Upper lobe of right lung (tissue), 1 donor: ENCODE measurements at regions not wholly inside any gene's neighbourhood (a gene's known extent, or its start where the extent isn't known, plus 50 kb on each side); places are given as distances from the start of the nearest gene placed in this dataset.

Experiments
- ATAC-seq: fragments of 200-7000 bp; cut with Tn5 transposase; one replicate; pipeline ENCODE4 v1.9.1; 2020; ENCODE audit warnings: mild to moderate bottlenecking, moderate library complexity
- DNase-seq: peaks from one replicate; pipeline ENCODE4 v3.0.0-alpha.2; 2020
- H3K27ac ChIP-seq: fragments of 200-600 bp; one replicate; pipeline ENCODE4 v1.8.0; 2022
- H3K27me3 ChIP-seq: fragments of 200-600 bp; one replicate; pipeline ENCODE4 v1.8.0; 2022; ENCODE audit warnings: mild to moderate bottlenecking
- H3K36me3 ChIP-seq: fragments of 200-600 bp; one replicate; pipeline ENCODE4 v1.8.0; 2022
- H3K4me1 ChIP-seq: fragments of 200-600 bp; one replicate; pipeline ENCODE4 v1.8.0; 2022
- H3K4me3 ChIP-seq: fragments of 200-600 bp; one replicate; pipeline ENCODE4 v1.8.0; 2022; ENCODE audit warnings: mild to moderate bottlenecking
- H3K9me3 ChIP-seq: fragments of 200-600 bp; one replicate; pipeline ENCODE4 v1.8.0; 2022
- intact Hi-C: fragments of 100-400 bp; cut with DNase I; formaldehyde crosslinking; loops from one replicate; pipeline ENCODE4 v1.11.0; 2022
- TF ChIP-seq, protein P1 (sequence below): fragments of 200-600 bp; IDR thresholded peaks from one replicate; pipeline ENCODE4 v1.8.0; 2022; ENCODE audit warnings: antibody characterized with exemption
- donor health status: DM: no; HTN: yes; CAD: no; lungs with severe emphysema.

GRCh38 chr7:136342251-136342650, 365.1 kb upstream of the MTPN start:
- intact Hi-C loops = no loop called here
- no peak for ATAC-seq

GRCh38 chr7:136339464-136339863, 362.3 kb upstream of the MTPN start:
- no peak overlapping the region for H3K27ac ChIP-seq
- no peaks in the 10 kb centered on the region for H3K4me1 ChIP-seq
- intact Hi-C loops = no loop called here
- H3K36me3 ChIP-seq = no peaks in the 10 kb centered on the region
- DNase-seq (no peak), ATAC-seq (no peak)
- TF ChIP-seq, protein P1, sequence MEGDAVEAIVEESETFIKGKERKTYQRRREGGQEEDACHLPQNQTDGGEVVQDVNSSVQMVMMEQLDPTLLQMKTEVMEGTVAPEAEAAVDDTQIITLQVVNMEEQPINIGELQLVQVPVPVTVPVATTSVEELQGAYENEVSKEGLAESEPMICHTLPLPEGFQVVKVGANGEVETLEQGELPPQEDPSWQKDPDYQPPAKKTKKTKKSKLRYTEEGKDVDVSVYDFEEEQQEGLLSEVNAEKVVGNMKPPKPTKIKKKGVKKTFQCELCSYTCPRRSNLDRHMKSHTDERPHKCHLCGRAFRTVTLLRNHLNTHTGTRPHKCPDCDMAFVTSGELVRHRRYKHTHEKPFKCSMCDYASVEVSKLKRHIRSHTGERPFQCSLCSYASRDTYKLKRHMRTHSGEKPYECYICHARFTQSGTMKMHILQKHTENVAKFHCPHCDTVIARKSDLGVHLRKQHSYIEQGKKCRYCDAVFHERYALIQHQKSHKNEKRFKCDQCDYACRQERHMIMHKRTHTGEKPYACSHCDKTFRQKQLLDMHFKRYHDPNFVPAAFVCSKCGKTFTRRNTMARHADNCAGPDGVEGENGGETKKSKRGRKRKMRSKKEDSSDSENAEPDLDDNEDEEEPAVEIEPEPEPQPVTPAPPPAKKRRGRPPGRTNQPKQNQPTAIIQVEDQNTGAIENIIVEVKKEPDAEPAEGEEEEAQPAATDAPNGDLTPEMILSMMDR = no peak
- H3K4me3 ChIP-seq = no peak overlapping the region
- H3K27me3 ChIP-seq = no peaks in the 10 kb centered on the region
- H3K9me3 ChIP-seq = no peaks in the 10 kb centered on the region

More at GRCh38 chr7:136342251-136342650, 365.1 kb upstream of the MTPN start:
- DNase-seq = no peak
- H3K4me3 ChIP-seq = no peak overlapping the region
- no peak overlapping the region for H3K27ac ChIP-seq
- TF ChIP-seq, protein P1 = no peak
- no peaks in the 10 kb centered on the region for H3K36me3 ChIP-seq
- no peaks in the 10 kb centered on the region for H3K4me1 ChIP-seq
- no peaks in the 10 kb centered on the region for H3K27me3 ChIP-seq
- H3K9me3 ChIP-seq = no peaks in the 10 kb centered on the region

- no peaks in the 10 kb centered on the region for H3K4me1 ChIP-seq
- H3K36me3 ChIP-seq = no peaks in the 10 kb centered on the region
- no peak overlapping the region for H3K4me3 ChIP-seq
- no peaks in the 10 kb centered on the region for H3K9me3 ChIP-seq
- DNase-seq = no peak
- no peaks in the 10 kb centered on the region for H3K27me3 ChIP-seq
- TF ChIP-seq, protein P1 = no peak
- intact Hi-C loops = no loop called here
- peak; percentile 61 for ATAC-seq
- no peak overlapping the region for H3K27ac ChIP-seq
These were observed 359.8 kb upstream of the MTPN start for GRCh38 chr7:136336932-136337331.

- H3K36me3 ChIP-seq = no peaks in the 10 kb centered on the region
- H3K4me3 ChIP-seq = no peak overlapping the region
- ATAC-seq = no peak
- no peak overlapping the region for H3K27ac ChIP-seq
- DNase-seq = no peak
- H3K4me1 ChIP-seq = no peaks in the 10 kb centered on the region
- H3K27me3 ChIP-seq = no peaks in the 10 kb centered on the region
- intact Hi-C loops = no loop called here
- no peaks in the 10 kb centered on the region for H3K9me3 ChIP-seq
- TF ChIP-seq, protein P1 = no peak
These were observed 356.5 kb upstream of the MTPN start for GRCh38 chr7:136333636-136334035.

DNA sequence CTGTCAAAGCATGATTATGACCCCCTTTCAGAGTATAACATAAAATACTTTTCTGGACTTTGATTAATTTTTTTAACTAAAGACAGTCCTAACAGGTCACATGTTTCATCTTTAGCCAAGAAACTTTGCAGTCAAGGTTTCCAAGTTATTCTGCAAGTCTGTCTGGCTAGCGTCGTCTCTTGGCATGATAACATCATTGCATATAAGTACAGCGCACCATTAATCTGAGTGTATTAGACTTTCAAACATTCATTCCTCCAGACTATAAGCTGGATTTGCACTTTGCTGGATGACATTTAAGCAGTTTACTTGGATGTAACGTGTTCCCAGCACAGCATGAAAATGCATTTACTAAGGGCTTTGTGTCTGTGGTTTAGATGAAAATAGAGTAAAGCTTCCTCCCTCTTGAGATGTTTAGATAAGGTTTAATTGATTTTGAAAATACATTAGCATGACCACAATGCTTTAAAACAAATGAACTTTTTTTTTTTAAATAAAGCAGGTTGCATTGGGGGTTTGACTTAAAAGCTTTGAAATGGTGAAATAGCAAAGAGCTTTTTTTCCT, 349.0 kb upstream of the MTPN start:
- Histone ChIP-seq H3K27ac (no peak overlapping the region), H3K27me3 (peaks cover 3% of the 10 kb centered on the region), H3K36me3 (no peaks in the 10 kb centered on the region), H3K4me3 (no peak overlapping the region), H3K4me1 (no peaks in the 10 kb centered on the region), H3K9me3 (no peaks in the 10 kb centered on the region)
- DNase-seq (no peak), ATAC-seq (no peak)
- TF ChIP-seq, protein P1 = no peak
- intact Hi-C loops = no loop called here

GRCh38 chr7:136325578-136325977, 348.4 kb upstream of the MTPN start:
- Histone ChIP-seq H3K4me1 (no peaks in the 10 kb centered on the region), H3K27ac (no peak overlapping the region), H3K4me3 (no peak overlapping the region), H3K9me3 (no peaks in the 10 kb centered on the region), H3K36me3 (no peaks in the 10 kb centered on the region), H3K27me3 (peaks cover 3% of the 10 kb centered on the region)
- ATAC-seq = no peak
- no peak for DNase-seq
- intact Hi-C loops = no loop called here
- TF ChIP-seq, protein P1 = no peak
